Activated naive CD4-positive, alpha-beta T cell treated with Interleukin-2 at 50 U/mL for 16 hours (primary cell): ENCODE measurements at regions not wholly inside any gene's neighbourhood (a gene's known extent, or its start where the extent isn't known, plus 50 kb on each side); places are given as distances from the start of the nearest gene placed in this dataset.
"Not testable (repeated sequence)": the region's sequence is repeated elsewhere in the genome, so short reads cannot be mapped to it uniquely, and the experiment has no call there.

Experiments
- DNase-seq: peaks from one replicate; pipeline ENCODE4 v3.0.0-alpha.2; 2020

DNA sequence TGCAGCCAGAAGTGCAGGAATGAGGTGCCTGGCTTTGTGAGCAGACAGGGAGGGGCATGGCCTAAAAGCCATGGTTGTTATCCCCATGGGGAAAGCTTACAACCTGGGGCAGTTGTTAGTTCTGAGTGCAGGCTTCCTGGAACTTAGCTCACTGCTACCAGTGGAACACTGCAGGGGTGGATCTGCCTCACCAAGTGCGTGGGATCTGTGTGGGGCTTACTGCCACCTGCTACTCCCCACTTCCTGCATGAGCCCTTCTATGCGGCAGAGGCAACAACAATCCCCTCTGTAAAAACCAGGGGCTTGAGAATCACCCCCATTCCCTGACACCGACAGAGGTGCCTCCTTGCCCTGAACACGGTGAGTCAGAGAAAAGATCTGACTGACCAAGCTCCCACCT, 174.6 kb downstream of the SPIN4 start:
- not testable (repeated sequence) for DNase-seq

DNA sequence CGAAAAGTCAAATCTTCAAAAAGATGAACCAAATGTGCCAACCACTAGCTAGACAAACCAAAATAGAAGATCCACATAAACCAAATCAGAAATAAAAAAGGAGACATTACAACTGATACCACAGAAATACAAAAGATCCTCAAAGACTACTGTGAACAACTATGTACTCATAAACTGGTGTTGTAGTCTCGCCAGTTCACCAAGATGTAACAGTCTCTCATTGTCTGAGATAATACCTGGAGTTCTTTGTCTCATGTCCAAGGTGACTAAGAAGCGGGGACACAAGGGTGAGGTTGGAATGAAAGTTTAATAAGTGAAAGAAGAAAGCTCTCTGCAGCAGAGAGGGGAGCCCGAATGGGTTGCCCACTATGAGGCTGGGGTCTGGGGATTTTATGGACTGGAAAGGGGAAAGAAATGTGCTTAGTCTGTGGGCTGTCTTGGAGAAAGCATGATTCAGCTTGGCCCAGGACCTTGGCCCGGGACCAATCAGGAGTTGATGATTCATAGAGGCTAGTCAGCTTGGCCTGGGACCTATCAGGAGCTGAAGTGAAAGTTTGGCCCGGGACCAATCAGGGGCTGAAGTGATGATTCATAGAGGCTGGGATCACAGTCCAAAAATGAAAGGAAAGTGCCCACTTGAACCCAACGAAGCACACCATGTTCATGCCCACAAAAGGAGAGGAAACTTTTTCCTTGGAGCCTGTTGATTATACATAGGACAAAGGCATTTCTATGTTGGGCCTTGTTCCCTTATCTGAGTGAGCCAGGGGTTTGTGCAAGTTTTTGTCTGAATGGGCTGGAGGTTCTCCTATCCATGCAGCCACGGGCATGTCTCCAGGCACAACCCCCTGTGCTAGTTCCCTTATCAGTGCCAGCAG, 177.1 kb downstream of the SPIN4 start:
- not testable (repeated sequence) for DNase-seq

DNA sequence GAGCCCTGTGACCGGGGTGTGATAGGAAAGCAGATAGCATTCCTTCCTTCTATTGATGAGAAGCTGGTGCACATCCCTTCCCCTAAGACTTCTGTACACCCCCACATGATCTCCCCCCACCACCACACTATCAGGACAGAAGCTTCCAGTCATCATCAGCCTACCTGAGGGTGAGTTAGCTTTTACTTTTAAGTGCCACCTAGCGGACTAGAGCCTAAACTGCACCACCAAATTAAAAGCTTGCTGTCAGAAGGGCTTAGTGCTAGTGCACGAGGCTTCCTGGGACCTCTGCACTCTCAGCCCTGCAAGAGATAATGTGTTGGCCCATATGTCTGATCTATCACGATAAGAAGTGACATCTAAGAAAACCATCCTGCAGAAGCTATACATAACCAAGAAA, 181.7 kb downstream of the SPIN4 start:
- DNase-seq = not testable (repeated sequence)

DNA sequence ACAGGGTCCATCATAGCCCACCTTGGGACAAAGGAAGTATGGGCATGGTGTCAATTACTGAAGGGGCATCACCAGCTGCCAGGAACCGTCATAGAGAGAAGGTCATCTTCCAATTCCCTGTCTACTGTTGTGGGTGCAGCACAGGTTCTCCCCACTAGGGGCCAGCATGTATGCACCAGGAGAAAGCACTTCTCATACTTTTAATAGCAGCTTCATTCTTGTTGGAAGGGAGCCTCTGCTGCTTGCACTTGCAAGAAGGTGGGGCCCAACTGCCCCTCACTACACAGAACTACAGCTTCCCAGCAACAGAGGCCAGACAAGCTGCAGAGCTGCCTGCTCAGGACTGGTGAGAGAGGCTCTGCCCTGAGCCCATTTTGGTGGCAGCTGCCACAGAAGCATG, 182.2 kb downstream of the SPIN4 start:
- DNase-seq = not testable (repeated sequence)

DNA sequence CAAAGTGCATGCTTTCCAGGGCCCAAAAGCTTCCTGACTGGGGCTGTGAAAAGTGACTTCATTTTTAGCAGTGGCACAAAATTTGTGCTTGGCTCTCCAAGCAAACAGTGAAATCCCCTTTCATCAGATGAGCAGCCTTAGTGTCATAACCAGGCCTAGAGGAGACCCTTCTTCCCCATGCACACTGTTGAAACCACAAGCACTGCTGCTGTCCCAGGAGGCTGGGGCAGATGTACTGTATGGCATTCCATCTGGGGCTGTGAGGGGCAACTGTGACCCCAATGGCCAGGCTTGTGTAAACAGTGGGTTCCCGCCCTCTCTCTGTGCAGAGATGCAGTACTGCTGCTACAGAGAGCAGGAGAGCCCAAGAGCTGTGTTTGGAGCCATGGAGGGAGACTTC, 184.1 kb downstream of the SPIN4 start:
- not testable (repeated sequence) for DNase-seq

DNA sequence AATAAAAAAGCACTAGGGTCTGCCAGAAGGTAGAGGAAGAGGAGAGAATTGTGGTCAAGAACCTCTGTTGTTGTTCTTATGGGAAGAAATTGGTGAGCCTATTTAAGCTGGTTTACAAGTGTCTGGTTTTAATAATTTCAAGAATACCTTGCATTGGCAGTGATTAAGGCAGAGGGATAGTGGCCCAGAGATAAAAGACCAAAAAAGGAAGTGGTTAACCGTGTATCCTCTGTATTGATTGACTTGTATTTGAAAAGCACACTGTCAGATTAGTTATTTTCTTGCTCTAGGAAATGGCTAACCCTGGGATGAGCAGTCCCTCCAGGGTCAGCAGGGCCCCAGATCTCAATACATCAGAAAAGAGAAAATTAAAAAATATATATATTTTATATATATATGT, 190.1 kb downstream of the SPIN4 start:
- not testable (repeated sequence) for DNase-seq

DNA sequence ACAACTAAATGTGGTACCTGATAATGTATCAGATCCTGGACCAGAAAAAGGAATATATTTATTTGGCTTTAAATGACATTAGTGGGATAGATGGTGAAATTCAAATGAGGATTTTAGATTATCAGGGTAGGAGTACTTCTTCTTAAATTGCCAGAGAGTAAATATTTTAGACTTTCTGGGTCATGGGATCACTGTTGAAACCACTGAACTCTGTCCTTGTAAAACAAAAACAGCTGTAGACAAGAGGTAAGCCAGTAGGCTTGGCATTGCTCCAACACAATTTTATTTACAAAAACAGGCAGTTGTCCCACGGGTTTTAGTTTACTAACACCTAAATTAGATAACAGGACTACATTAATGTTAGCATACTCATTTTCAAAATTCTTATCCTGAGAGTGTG, 190.8 kb downstream of the SPIN4 start:
- not testable (repeated sequence) for DNase-seq

DNA sequence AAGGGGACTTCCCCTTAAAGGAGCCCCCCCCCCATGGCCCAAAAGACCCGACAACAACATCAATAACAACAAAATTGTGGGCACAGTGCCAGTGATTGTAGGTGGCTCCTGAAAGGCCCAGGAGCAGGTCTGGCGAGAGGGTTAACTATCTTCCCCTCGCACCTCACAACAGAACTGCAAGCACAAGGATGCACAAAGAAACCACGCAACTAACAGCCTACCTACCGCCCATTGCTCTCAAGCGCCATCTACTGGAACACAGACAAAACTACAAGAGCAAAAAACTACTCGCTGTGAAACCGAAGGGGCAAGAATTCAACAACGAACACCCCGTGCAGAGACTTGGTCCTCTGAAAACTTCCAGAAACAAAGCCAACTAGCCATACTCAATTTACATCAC, 205.6 kb downstream of the SPIN4 start:
- not testable (repeated sequence) for DNase-seq

DNA sequence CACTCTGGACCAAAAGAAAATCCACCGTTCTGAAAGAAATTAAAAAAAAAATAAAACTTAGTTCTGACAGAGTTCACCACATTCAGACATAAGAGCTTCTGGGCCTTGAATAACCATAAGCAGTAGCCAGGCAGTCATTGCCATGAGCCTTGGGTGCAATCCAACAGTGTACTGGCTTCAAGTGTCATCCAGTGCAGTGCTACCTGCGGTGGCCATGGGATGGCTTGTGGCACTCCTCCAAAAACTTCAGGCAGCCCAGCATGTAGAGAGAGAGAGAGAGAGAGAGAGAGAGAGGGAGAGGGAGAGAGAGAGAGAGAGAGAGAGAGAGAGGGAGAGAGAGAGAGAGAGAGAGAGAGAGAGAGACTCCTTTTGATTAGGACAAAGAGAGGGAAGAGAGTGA, 208.5 kb downstream of the SPIN4 start:
- DNase-seq = not testable (repeated sequence)

DNA sequence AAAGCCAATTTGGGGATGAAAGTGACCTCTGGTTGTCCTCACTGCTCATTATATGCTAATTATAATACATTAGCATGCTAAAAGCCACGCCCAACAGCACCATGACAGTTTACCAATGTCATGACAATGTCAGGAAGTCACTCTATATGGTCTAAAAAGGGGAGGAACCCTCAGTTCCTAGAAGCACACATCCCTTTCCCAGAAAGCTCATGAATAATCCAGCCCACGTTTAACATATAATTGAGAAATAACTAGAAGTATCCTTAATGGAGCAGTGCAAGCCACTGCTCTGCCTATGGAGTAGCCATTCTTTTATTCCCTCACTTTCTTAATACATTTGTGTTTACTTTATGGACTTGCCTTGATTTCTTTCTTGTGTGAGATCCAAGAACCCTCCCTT, 215.3 kb downstream of the SPIN4 start:
- not testable (repeated sequence) for DNase-seq

DNA sequence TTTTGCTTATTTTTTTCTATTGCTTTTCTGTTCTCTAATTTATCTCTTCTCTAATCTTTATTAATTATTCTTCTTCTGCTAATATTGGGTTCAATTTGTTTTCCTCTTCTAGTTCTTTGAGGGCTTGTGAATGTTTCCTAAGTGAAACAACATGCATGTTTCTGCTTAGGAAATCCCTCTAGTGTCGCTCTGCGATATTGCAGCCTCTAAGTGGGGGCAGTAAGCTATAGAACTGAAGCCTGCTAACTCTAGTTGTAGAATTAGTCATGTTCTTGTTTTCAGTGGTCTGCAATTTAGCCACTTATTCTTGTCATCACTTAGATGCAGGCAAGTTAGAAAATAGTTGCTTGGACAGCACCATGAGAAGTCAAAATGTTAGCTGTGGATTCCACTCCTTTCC, 222.6 kb downstream of the SPIN4 start:
- peak; percentile 1 for DNase-seq

DNA sequence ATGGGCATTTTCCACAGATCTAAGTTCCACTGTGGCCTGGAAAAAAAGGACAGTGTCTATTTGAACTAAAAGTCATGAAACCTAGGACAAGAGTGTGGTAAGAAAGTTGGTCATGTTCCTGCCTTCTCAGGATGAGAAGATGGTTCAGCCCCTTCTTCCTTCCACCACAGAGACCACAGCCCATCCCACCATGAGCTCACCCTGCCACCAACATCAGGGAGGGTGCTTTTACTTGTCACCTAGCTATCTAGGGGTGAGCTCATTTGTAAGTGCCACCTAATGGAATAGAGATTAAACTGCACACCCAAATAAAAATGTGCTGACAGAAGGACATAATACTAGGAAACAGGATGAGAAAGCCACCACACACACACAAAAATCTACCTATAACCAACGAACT, 235.9 kb downstream of the SPIN4 start:
- DNase-seq = no peak

DNA sequence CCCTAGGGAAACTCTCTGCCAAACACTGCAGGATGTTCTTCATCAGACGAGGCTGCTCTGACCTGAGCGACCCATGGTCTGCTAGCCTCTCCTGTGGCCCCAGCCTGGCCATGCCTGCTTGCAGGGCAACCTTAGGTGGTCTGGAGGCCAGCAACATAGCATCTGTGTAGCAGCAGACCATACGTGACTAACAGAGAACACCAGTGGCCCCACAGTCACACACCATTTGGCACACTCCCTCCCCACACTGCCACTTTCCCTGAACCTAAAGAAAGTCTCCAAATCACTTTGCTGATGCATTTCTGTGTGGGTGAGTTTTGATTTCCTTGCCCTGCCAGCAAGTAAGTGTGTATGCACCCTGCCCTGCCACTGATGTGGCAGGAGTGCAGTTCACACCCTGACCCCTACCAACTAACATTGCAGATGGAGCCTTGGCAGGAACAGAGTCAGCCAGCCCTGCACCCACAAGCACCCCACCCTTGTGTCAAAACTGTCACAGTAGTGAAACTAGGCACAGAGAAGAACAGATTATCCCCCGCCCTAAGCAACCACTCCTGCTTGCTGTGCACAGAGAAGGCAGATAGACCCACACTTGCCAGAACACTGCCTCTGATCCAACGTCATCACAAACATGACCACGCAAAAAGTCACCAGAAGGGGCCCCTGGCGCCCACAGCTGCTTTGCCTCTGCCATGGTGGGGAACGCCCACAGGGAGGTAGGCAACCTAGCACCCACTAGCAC, 249.1 kb downstream of the SPIN4 start:
- DNase-seq = no peak

DNA sequence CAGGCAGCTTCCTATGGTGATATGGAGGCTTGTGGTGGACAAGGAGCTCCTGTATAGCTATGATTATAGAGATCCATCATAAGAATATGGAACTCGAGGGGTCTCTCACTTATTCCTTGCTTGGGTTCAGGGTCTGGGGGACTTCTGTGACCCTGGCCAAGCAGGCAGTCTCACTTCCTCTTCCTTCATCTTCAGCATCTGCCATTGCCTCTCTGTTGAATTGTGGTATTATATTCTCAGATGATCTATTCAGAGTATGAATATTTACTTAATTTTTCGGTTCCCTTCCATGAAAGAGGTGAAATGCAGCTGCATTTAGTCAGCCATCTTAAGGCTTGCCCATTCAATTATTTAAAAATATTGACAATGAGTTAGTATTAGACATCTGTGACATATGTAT, 292.9 kb downstream of the SPIN4 start:
- DNase-seq = no peak

DNA sequence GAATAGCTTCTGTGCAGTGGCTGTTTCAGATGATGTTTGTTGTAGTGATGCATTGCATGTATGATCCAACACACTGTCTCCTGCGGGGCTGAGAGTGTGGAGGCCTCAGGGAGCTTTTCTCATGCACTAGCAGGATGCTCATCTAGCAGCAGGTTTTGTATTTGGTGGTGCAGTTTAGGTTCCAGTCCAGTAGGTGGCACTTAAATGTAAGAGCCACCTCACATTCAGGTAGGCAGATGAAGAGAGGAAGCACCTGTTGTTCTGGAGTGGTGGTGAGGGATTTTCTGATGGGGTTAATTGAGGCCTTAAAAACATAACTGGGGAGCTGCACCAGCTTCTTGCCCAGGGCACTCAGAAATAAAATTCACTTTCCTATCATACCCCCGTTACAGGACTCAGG, 300.9 kb downstream of the SPIN4 start:
- no peak for DNase-seq

DNA sequence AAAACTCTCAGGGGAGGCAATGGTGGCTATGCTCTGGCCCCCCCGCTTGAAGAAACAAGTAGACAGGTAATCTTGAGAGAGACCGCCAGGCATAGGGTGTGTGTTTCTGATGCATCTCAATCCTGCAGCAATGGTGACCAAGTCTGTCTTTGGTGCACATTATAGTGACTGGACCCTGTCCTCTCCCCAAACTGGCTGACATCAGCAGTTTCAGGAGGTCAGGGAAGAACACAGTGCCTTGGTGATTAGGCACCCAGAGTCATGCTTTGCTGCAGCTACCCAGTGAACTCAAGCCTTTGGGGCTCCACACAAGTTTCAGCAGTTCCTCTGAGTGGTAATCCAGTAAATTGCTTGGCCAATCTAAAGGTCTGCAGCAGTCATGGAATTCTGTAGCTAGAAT, 318.3 kb downstream of the SPIN4 start:
- no peak for DNase-seq

DNA sequence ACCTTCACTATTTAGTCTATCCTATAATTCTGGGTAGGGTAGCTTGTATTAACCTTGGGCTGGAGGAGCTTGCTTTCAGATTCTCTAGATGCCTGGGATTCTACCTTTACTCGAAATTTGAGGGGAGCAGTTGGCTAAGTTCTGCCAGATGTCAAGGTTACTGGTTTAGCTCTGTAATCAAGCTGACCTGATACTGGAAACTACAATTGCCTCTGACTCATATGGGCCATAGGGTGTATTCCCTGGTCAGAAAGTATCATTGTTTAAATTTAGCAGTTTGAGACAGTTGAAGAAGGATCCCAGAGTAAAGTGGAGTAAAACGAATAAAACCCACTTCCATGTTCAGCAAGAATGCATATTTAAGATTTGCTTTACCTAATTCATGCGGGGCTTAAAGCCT, 337.6 kb downstream of the SPIN4 start:
- DNase-seq = no peak

DNA sequence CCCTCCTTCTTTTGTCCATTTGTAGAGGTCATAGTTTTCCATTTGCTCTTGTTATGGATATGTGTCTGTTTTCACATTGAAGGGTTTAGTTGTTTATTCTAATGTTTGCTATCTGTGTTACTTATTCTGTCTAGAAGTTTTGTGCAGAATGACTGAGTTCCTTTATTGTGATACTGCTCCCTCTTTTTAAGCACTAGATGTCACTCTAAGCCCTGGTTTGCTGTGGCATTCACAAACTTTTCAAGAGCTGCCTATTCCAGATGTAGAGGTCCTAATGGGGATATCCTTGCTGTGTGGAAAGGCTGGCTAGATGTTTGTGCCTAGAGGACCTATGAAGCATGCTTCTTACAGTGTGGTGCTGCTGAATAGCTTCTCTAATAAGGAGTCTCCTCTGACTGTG, 338.6 kb downstream of the SPIN4 start:
- no peak for DNase-seq

DNA sequence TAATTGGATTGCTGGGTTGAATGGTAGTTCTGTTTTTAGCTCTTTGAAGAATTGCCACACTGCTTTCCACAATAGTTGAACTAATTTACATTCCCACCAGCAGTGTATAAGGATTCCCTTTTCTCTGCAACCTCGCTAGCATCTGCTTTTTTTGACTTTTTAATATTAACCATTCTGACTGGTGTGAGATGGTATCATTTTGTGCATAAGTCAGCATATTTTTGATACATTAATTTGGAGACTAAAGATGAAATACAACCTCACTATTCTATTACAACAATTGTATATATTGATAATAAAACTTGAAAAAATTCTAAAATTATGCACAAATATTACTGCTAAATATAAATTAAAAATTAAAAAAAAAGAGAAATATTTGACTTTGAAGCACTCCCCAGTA, 350.9 kb downstream of the SPIN4 start:
- DNase-seq = not testable (repeated sequence)
